ENCODE measurements at regions not wholly inside any gene's neighbourhood (a gene's known extent, or its start where the extent isn't known, plus 50 kb on each side); places are given as distances from the start of the nearest gene placed in this dataset.

- Histone ChIP-seq H3K79me2 (ENCODE audit: control insufficient read depth, insufficient read depth, low read length) (no peaks in the 10 kb centered on the region), H3K4me3 (no peak overlapping the region), H3K27me3 (replicated peaks in 1 of 2; ENCODE audit: control insufficient read depth in 2 of 2, insufficient read depth in 2 of 2, low read length in 1 of 2) (no peaks in the 10 kb centered on the region; a peak in 1 of 4 replicates), H3K27ac (ENCODE audit: control insufficient read depth, insufficient read depth) (no peak overlapping the region), H3K9me3 (replicated peaks; ENCODE audit: control insufficient read depth, insufficient read depth, low read length) (no peaks in the 10 kb centered on the region), H3K36me3 (ENCODE audit: control insufficient read depth in 2 of 2, insufficient read depth in 2 of 2, low read length in 1 of 2) (no peaks in the 10 kb centered on the region), H3K4me2 (ENCODE audit: control insufficient read depth, insufficient read depth) (no peak overlapping the region), H4K20me1 (ENCODE audit: control insufficient read depth, insufficient read depth) (no peaks in the 10 kb centered on the region), H3K4me1 (ENCODE audit: control insufficient read depth, insufficient read depth, low read length) (no peaks in the 10 kb centered on the region), H3K9ac (ENCODE audit: control insufficient read depth, insufficient read depth, low read length) (no peak overlapping the region), H2AFZ (ENCODE audit: control insufficient read depth, low read depth, low read length) (no peak overlapping the region)
- intact Hi-C loops (cut with micrococcal nuclease; ENCODE audit: unreplicated experiment): no loop called here
- in situ Hi-C loops (cut with MboI): no loop called here
- DNase-seq (ENCODE audit: low read depth, low spot score): no peak
- ChIA-PET POLR2A (interaction anchor here (0.7 kb wide), 1 partner anchor 653 kb away, joined by 4 read pairs; no protein-coding TSS in a partner anchor), SMC1A (ENCODE audit: uncharacterized antibody, unreplicated experiment) (no interaction called here), RAD21 (ENCODE audit: unreplicated experiment) (no interaction called here), CTCF (no interaction called here)
- no TSS peak for BruUV-seq (replicated peaks)
- FAIRE-seq: no peak
- no peak for ATAC-seq
- TF ChIP-seq SMAD1 (IDR thresholded peaks at IDR 0.05; ENCODE audit: low read depth, partially characterized antibody) (no peak), ZSCAN29 (IDR thresholded peaks at IDR 0.05) (no peak), YY1 (IDR thresholded peaks at IDR 0.05; ENCODE audit: low read depth, low read length) (no peak), IKZF2 (IDR thresholded peaks at IDR 0.05) (no peak), HSF1 (IDR thresholded peaks at IDR 0.05; ENCODE audit: low read depth, low read length) (no peak), PML (IDR thresholded peaks at IDR 0.05; ENCODE audit: low read length) (no peak), ZBTB40 (IDR thresholded peaks at IDR 0.05; ENCODE audit: borderline replicate concordance) (no peak), IRF3 (IDR thresholded peaks at IDR 0.05) (no peak), SKIL (IDR thresholded peaks at IDR 0.05; ENCODE audit: low read depth, poor library complexity, severe bottlenecking) (no peak), EZH2 (IDR thresholded peaks at IDR 0.05; ENCODE audit: borderline replicate concordance, control insufficient read depth, low read depth, low read length) (no peak), BCL3 (IDR thresholded peaks at IDR 0.05; ENCODE audit: borderline replicate concordance, insufficient read depth, low read depth, low read length, poor library complexity, severe bottlenecking) (no peak), STAT3 (IDR thresholded peaks at IDR 0.05; ENCODE audit: low read depth, low read length) (no peak), NR2C1 (IDR thresholded peaks at IDR 0.05) (no peak), SRF (IDR thresholded peaks at IDR 0.05; ENCODE audit: low read depth in 2 of 2, low read length in 2 of 2) (no peak), ZNF622 (IDR thresholded peaks at IDR 0.05) (no peak)
These were observed 103.3 kb upstream of the TRHDE start for GRCh38 chr12:72168851-72169250.

Data from GM12878 (cell line).